Stomach smooth muscle (tissue), 2 donors: ENCODE measurements at regions not wholly inside any gene's neighbourhood (a gene's known extent, or its start where the extent isn't known, plus 50 kb on each side); places are given as distances from the start of the nearest gene placed in this dataset.

Experiments used
- H3K27ac ChIP-seq: one replicate; pipeline ENCODE4 v1.7.0; 2013; ENCODE audit warnings: mild to moderate bottlenecking, low read length, inconsistent platforms
- H3K27me3 ChIP-seq, 2 donors: one replicate each; pipeline ENCODE4 v1.7.0; 2013; ENCODE audit warnings: low read length in 2 of 2; ENCODE audit not compliant: insufficient read depth in 2 of 2, control insufficient read depth in 1 of 2
- H3K36me3 ChIP-seq, 2 donors: one replicate each; pipeline ENCODE4 v1.7.0; 2013; ENCODE audit warnings: low read length in 2 of 2; ENCODE audit not compliant: control insufficient read depth in 2 of 2, insufficient read depth in 2 of 2
- H3K4me1 ChIP-seq: one replicate; pipeline ENCODE4 v1.7.0; 2013; ENCODE audit warnings: low read length; ENCODE audit not compliant: control insufficient read depth, insufficient read depth
- H3K4me3 ChIP-seq, 2 donors: one replicate each; pipeline ENCODE4 v1.7.0; 2013; ENCODE audit warnings: low read length in 2 of 2
- H3K9ac ChIP-seq, 2 donors: one replicate each; pipeline ENCODE4 v1.7.0; 2013; ENCODE audit warnings: low read length in 2 of 2, mild to moderate bottlenecking in 1 of 2
- H3K9me3 ChIP-seq, 2 donors: one replicate each; pipeline ENCODE4 v1.7.0; 2013; ENCODE audit warnings: low read length in 2 of 2; ENCODE audit not compliant: control insufficient read depth in 2 of 2
- donor health status: healthy.
- donor health status: Pancreatic carcinoma.

- Histone ChIP-seq H3K9ac (no peak overlapping the region), H3K4me3 (no peak overlapping the region), H3K4me1 (no peaks in the 10 kb centered on the region), H3K9me3 (no peaks in the 10 kb centered on the region), H3K36me3 (no peaks in the 10 kb centered on the region), H3K27ac (no peak overlapping the region), H3K27me3 (no peaks in the 10 kb centered on the region)
Observed at GRCh38 chr5:143665866-143666265, 146.1 kb upstream of the HMHB1 start.

DNA sequence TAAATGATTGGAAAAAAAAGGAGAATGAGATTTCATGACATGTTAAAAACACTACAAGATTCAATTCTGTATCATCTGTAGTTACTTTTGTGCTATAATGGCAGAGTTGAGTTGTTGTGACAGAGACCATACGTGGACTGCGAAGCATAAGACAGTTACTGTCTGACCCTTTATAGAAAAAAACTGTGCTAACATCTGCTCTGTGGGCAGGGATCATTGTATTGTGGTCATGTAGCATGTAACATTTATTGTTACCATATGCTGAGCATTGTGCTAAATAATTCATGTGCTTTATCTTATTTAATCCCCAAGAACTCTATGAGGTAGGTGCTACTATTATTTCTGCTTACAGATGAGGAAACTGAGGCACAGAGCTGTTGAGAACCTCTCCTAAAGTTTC is 147.3 kb upstream of the HMHB1 start:
- no peaks in the 10 kb centered on the region for H3K9me3 ChIP-seq
- H3K27ac ChIP-seq = no peak overlapping the region
- H3K9ac ChIP-seq = no peak overlapping the region
- no peaks in the 10 kb centered on the region for H3K27me3 ChIP-seq
- H3K4me3 ChIP-seq = no peak overlapping the region
- no peaks in the 10 kb centered on the region for H3K4me1 ChIP-seq
- H3K36me3 ChIP-seq = no peaks in the 10 kb centered on the region

DNA sequence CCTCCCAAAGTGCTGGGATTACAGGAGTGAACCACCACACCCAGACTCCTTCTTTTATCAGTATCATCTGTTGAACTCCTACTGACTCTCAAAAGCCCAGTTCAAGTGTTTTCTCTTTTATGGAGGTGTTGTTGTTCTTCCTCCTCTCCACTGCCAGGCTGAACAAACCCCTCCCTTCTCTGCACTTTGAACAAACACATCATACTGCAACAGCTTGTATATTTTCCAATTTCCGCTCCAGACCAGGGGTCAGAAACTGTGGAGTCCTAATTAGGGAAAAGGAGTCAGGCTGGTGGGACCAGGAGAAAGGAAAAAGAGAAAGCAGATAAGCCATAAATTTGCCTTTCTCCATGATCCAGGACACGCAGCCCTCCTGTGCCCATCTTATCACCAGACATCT is 148.1 kb upstream of the HMHB1 start:
- Histone ChIP-seq H3K9me3 (no peaks in the 10 kb centered on the region), H3K27ac (no peak overlapping the region), H3K9ac (no peak overlapping the region), H3K27me3 (no peaks in the 10 kb centered on the region), H3K36me3 (no peaks in the 10 kb centered on the region), H3K4me3 (no peak overlapping the region), H3K4me1 (no peaks in the 10 kb centered on the region)

DNA sequence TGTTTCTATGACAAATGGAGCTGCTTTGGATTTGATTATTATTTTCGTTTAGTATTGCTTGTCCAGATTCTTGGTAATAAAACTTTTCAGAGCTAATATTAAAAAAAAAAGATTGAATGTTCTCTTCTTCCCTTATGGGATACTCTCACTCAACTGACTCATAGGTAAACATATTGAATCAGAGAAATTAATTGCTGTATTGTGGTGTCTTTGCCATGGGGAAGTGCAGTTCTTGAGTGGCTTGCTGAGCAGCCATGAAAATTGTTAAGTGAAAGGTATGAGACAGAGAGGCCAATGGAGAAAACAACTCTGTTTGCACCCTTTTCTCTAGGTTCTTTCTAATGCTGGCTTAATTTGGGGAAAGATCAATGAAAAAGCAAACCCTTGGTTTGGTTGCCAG is 149.9 kb upstream of the HMHB1 start:
- Histone ChIP-seq H3K9ac (no peak overlapping the region), H3K4me3 (no peak overlapping the region), H3K36me3 (no peaks in the 10 kb centered on the region), H3K4me1 (no peaks in the 10 kb centered on the region), H3K27ac (no peak overlapping the region), H3K9me3 (no peaks in the 10 kb centered on the region), H3K27me3 (no peaks in the 10 kb centered on the region)

DNA sequence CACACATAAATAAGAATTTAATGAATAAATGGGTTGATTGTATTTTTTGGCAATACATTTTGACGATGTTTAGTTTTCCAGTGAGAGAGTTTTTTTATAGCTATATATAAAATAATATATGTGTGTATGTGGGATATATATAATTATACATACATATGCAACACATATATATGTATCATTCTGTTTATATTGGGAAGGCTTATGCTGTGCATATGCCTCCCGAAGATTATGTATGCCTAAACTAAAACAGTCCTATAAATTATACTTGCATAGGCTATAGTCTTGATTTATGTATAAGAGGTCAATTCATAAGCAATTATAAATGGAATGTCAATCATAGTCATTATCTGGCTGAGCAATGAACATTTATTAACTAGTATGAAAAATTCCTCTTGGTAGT is 151.3 kb upstream of the HMHB1 start:
- no peaks in the 10 kb centered on the region for H3K36me3 ChIP-seq
- H3K9me3 ChIP-seq = no peaks in the 10 kb centered on the region
- no peak overlapping the region for H3K9ac ChIP-seq
- no peaks in the 10 kb centered on the region for H3K27me3 ChIP-seq
- H3K27ac ChIP-seq = no peak overlapping the region
- no peak overlapping the region for H3K4me3 ChIP-seq
- no peaks in the 10 kb centered on the region for H3K4me1 ChIP-seq

GRCh38 chr5:143659599-143660238 is 152.2 kb upstream of the HMHB1 start:
- Histone ChIP-seq H3K27ac (no peak overlapping the region), H3K9me3 (no peaks in the 10 kb centered on the region), H3K9ac (no peak overlapping the region), H3K36me3 (no peaks in the 10 kb centered on the region), H3K4me1 (no peaks in the 10 kb centered on the region), H3K4me3 (no peak overlapping the region), H3K27me3 (no peaks in the 10 kb centered on the region)

DNA sequence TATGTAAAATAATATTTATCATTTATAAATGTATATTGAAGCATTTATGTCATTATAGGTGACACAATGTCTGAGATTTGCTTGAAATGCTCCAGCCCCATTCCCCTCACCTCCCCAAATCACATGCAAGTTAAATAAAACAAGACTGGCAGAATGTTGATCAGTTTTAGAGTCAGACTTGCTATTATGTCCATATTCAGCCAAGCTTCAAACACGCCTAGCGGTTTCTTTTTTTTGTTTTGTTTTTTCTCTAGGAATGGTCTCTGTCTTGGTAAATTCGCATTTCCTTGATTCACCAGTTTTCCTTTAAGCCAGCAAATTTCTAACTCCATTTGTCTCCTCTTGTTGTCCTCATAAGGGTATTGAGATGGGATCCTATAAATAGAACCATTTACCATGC is 153.0 kb upstream of the HMHB1 start:
- H3K9me3 ChIP-seq = no peaks in the 10 kb centered on the region
- H3K4me1 ChIP-seq = no peaks in the 10 kb centered on the region
- H3K4me3 ChIP-seq = no peak overlapping the region
- H3K27ac ChIP-seq = no peak overlapping the region
- no peaks in the 10 kb centered on the region for H3K27me3 ChIP-seq
- H3K36me3 ChIP-seq = no peaks in the 10 kb centered on the region
- no peak overlapping the region for H3K9ac ChIP-seq

DNA sequence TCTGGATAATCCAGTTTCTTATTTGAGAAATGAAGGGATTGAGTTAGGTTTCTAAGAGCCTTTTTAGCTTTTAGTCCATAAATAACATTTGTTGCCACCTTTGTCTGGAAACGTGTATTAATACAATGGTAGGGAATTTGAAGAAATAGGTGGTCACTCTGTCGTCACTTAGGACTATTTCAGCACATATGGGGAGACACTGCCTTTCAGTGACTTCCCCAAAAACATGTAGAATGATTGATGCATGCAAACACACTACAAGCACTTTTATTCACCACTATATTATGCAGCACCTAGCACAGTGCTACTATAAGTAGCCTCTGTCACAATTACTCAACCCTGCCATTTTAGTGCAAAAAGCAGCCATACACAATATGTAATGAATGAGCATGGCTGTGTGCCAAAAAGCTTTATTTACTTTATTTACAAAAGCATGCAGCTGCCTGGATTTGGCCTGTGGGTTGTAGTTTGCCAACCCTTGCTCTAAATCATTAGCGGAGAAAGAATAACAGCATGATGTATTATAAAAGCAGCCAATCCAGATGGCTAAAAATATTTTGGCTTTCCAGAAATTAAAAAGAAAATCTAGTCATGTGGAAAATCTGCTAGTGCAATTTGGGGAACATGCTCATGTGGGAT is 154.2 kb upstream of the HMHB1 start:
- Histone ChIP-seq H3K27me3 (no peaks in the 10 kb centered on the region), H3K9me3 (no peaks in the 10 kb centered on the region), H3K9ac (no peak overlapping the region), H3K4me1 (no peaks in the 10 kb centered on the region), H3K36me3 (no peaks in the 10 kb centered on the region), H3K27ac (no peak overlapping the region), H3K4me3 (no peak overlapping the region)

- Histone ChIP-seq H3K27ac (no peak overlapping the region), H3K9ac (no peak overlapping the region), H3K27me3 (no peaks in the 10 kb centered on the region)
Observed at GRCh38 chr5:143653766-143654282, 158.1 kb upstream of the HMHB1 start.

DNA sequence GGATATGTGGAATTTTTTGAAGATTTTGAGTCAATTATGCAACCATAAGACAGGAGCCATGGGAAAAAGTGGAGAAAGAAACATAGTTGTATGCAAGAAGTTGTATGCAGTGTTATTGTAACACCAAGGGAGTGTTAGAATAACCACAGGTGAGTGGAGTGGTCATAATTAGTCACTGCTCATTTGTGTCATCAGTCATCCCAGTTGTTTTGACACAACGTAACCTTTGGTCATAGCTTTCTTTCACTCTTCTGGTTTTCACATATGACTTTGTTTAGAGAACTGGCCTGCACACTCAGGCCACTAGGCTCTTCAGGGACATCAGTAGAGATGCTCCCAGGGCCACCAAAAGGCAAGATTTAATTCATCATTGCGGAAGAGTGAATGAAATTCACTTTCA is 158.7 kb upstream of the HMHB1 start:
- H3K9ac ChIP-seq = no peak overlapping the region
- H3K4me3 ChIP-seq = no peak overlapping the region
- H3K27ac ChIP-seq = no peak overlapping the region
- no peaks in the 10 kb centered on the region for H3K27me3 ChIP-seq
- no peaks in the 10 kb centered on the region for H3K4me1 ChIP-seq
- no peaks in the 10 kb centered on the region for H3K36me3 ChIP-seq
- no peaks in the 10 kb centered on the region for H3K9me3 ChIP-seq

More at GRCh38 chr5:143653766-143654282, 158.1 kb upstream of the HMHB1 start:
- Histone ChIP-seq H3K4me1 (no peaks in the 10 kb centered on the region), H3K4me3 (no peak overlapping the region), H3K9me3 (no peaks in the 10 kb centered on the region), H3K36me3 (no peaks in the 10 kb centered on the region)

- H3K4me3 ChIP-seq = no peak overlapping the region
- H3K9ac ChIP-seq = no peak overlapping the region
- H3K36me3 ChIP-seq = no peaks in the 10 kb centered on the region
- H3K27me3 ChIP-seq = no peaks in the 10 kb centered on the region
- H3K9me3 ChIP-seq = no peaks in the 10 kb centered on the region
- no peak overlapping the region for H3K27ac ChIP-seq
- no peaks in the 10 kb centered on the region for H3K4me1 ChIP-seq
Observed at GRCh38 chr5:143652108-143652700, 159.8 kb upstream of the HMHB1 start.
